CD14-positive monocyte (primary cell): ENCODE measurements at regions not wholly inside any gene's neighbourhood (a gene's known extent, or its start where the extent isn't known, plus 50 kb on each side); places are given as distances from the start of the nearest gene placed in this dataset.

ENCODE experiments used
- DNase-seq, 3 donors: peaks; one replicate each; pipeline ENCODE4 v3.0.0-alpha.2; 2011 to 2022
- H2AFZ ChIP-seq: 2 replicates; pipeline ENCODE4 v1.6.0; 2012; ENCODE audit warnings: mild to moderate bottlenecking, low read depth, low read length, inconsistent platforms; ENCODE audit not compliant: insufficient read depth, poor library complexity, severe bottlenecking
- H3K27ac ChIP-seq, 2 donors: 1 replicate in 1 of 2; 2 replicates in 1 of 2; pipeline ENCODE4 v1.5.1; 2012 to 2013; ENCODE audit warnings: low read length in 2 of 2, control low read depth in 1 of 2, inconsistent platforms in 1 of 2, low read depth in 1 of 2, mild to moderate bottlenecking in 1 of 2
- H3K27me3 ChIP-seq, 2 donors: one replicate each; pipeline versions ENCODE4 v1.6.0 to v1.6.1; 2011 to 2013; ENCODE audit warnings: low read length in 2 of 2; ENCODE audit not compliant: control insufficient read depth in 2 of 2, insufficient read depth in 2 of 2
- H3K36me3 ChIP-seq, 2 donors: replicated peaks in 1 of 2; 1 replicate in 1 of 2; 2 replicates in 1 of 2; pipeline versions ENCODE4 v1.5.1 to v1.6.1; 2012 to 2013; ENCODE audit warnings: low read length in 2 of 2, control low read depth in 1 of 2, inconsistent platforms in 1 of 2, mild to moderate bottlenecking in 1 of 2; ENCODE audit not compliant: insufficient read depth in 2 of 2, control insufficient read depth in 1 of 2
- H3K4me1 ChIP-seq, 2 donors: 1 replicate in 1 of 2; 2 replicates in 1 of 2; pipeline versions ENCODE4 v1.5.1 to v1.6.1; 2012 to 2013; ENCODE audit warnings: low read length in 2 of 2, control low read depth in 1 of 2, inconsistent platforms in 1 of 2, mild to moderate bottlenecking in 1 of 2, moderate library complexity in 1 of 2; ENCODE audit not compliant: insufficient read depth in 2 of 2, control insufficient read depth in 1 of 2
- H3K4me2 ChIP-seq: replicated peaks from 2 replicates; pipeline ENCODE3; 2012; ENCODE audit warnings: low read length, moderate library complexity, mild to moderate bottlenecking; ENCODE audit not compliant: poor library complexity, severe bottlenecking; ENCODE audit errors: extremely low read depth
- H3K4me3 ChIP-seq, 3 experiments: fragments of 200-600 bp in 1 of 3; sonication (generic) in 1 of 3; replicated peaks in 1 of 3; 1 replicate in 2 of 3; 2 replicates in 1 of 3; pipeline ENCODE4 v1.5.1; 2011 to 2013; ENCODE audit warnings: low read length in 3 of 3, mild to moderate bottlenecking in 3 of 3, control low read depth in 2 of 3, low read depth in 2 of 3, inconsistent platforms in 1 of 3, moderate library complexity in 1 of 3
- H3K79me2 ChIP-seq: 2 replicates; pipeline ENCODE4 v1.6.0; 2012; ENCODE audit warnings: mild to moderate bottlenecking, control low read depth, inconsistent platforms, low read length, moderate library complexity; ENCODE audit not compliant: insufficient read depth
- H3K9ac ChIP-seq: 2 replicates; pipeline ENCODE4 v1.6.0; 2017; ENCODE audit warnings: low read length, mild to moderate bottlenecking; ENCODE audit not compliant: insufficient read depth, poor library complexity, severe bottlenecking
- H3K9me3 ChIP-seq, 2 donors: replicated peaks in 1 of 2; 1 replicate in 1 of 2; 2 replicates in 1 of 2; pipeline versions ENCODE4 v1.5.1 to v1.6.1; 2012 to 2013; ENCODE audit warnings: low read length in 2 of 2, control low read depth in 1 of 2; ENCODE audit not compliant: control insufficient read depth in 1 of 2, insufficient read depth in 1 of 2
- H4K20me1 ChIP-seq: 2 replicates; pipeline ENCODE4 v1.6.0; 2012; ENCODE audit warnings: mild to moderate bottlenecking, low read length, control low read depth, moderate library complexity; ENCODE audit not compliant: insufficient read depth
- H3K27ac Mint-ChIP-seq, 7 donors: one replicate each; pipeline ENCODE4 v1.8.0; 2020; ENCODE audit warnings: mild to moderate bottlenecking in 7 of 7, mixed read lengths in 7 of 7, moderate library complexity in 6 of 7, inconsistent platforms in 2 of 7
- H3K27me3 Mint-ChIP-seq, 3 donors: one replicate each; pipeline ENCODE4 v1.8.0; 2021 to 2022; ENCODE audit warnings: low read depth in 3 of 3, mild to moderate bottlenecking in 3 of 3, mixed read lengths in 3 of 3, moderate library complexity in 3 of 3, inconsistent platforms in 1 of 3
- H3K36me3 Mint-ChIP-seq, 2 donors: one replicate each; pipeline ENCODE4 v1.8.0; 2020; ENCODE audit warnings: mixed read lengths in 2 of 2, inconsistent platforms in 1 of 2, mild to moderate bottlenecking in 1 of 2
- H3K4me1 Mint-ChIP-seq: one replicate; pipeline ENCODE4 v1.8.0; 2020; ENCODE audit warnings: mild to moderate bottlenecking, mixed read lengths
- H3K4me3 Mint-ChIP-seq, 2 donors: one replicate each; pipeline ENCODE4 v1.8.0; 2020; ENCODE audit warnings: mild to moderate bottlenecking in 2 of 2, mixed read lengths in 2 of 2, moderate library complexity in 1 of 2
- H3K9me3 Mint-ChIP-seq, 7 donors: one replicate each; pipeline ENCODE4 v1.8.0; 2020 to 2022; ENCODE audit warnings: mixed read lengths in 7 of 7, mild to moderate bottlenecking in 6 of 7, moderate library complexity in 6 of 7, inconsistent platforms in 2 of 7
- WGBS: methylation state at CpG from one replicate; pipeline ENCODE4 v1.1.5; 2013; ENCODE audit warnings: missing lambda C conversion rate; ENCODE audit not compliant: insufficient coverage; 5-methylcytosine and 5-hydroxymethylcytosine counted together
- intact Hi-C, 2 donors: fragments of 100-400 bp; cut with micrococcal nuclease; formaldehyde crosslinking; loops; one replicate each; pipeline versions ENCODE4 v1.15.0 to v1.15.1; 2023
- TF ChIP-seq, protein P1 (sequence below): fragments of 200-600 bp; IDR thresholded peaks from one replicate; pipeline ENCODE4 v1.8.0; 2022; ENCODE audit warnings: antibody characterized with exemption, mild to moderate bottlenecking

GRCh38 chr2:152234277-152234676 lies 58.7 kb upstream of the STAM2 start:
- Histone ChIP-seq H4K20me1 (no peaks in the 10 kb centered on the region), H3K79me2 (no peaks in the 10 kb centered on the region), H3K27ac (no peak overlapping the region), H3K4me1 (no peaks in the 10 kb centered on the region), H3K4me3 (no peak overlapping the region), H3K9me3 (peaks cover 0 to 4% of the 10 kb centered on the region in 2 donors), H3K9ac (no peak overlapping the region), H3K27me3 (no peaks in the 10 kb centered on the region), H3K36me3 (no peaks in the 10 kb centered on the region), H3K4me2 (no peak overlapping the region), H2AFZ (no peak overlapping the region)
- Mint-ChIP-seq H3K4me3 (no peak overlapping the region), H3K27me3 (peaks cover 0 to 1% (median 0%) of the 10 kb centered on the region in 3 donors), H3K36me3 (no peaks in the 10 kb centered on the region), H3K4me1 (no peaks in the 10 kb centered on the region), H3K9me3 (peaks cover 0 to 16% (median 4%) of the 10 kb centered on the region in 7 donors), H3K27ac (no peak overlapping the region)
- TF ChIP-seq, protein P1, sequence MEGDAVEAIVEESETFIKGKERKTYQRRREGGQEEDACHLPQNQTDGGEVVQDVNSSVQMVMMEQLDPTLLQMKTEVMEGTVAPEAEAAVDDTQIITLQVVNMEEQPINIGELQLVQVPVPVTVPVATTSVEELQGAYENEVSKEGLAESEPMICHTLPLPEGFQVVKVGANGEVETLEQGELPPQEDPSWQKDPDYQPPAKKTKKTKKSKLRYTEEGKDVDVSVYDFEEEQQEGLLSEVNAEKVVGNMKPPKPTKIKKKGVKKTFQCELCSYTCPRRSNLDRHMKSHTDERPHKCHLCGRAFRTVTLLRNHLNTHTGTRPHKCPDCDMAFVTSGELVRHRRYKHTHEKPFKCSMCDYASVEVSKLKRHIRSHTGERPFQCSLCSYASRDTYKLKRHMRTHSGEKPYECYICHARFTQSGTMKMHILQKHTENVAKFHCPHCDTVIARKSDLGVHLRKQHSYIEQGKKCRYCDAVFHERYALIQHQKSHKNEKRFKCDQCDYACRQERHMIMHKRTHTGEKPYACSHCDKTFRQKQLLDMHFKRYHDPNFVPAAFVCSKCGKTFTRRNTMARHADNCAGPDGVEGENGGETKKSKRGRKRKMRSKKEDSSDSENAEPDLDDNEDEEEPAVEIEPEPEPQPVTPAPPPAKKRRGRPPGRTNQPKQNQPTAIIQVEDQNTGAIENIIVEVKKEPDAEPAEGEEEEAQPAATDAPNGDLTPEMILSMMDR = no peak
- DNase-seq = no peak
- intact Hi-C loops = no loop called here

DNA sequence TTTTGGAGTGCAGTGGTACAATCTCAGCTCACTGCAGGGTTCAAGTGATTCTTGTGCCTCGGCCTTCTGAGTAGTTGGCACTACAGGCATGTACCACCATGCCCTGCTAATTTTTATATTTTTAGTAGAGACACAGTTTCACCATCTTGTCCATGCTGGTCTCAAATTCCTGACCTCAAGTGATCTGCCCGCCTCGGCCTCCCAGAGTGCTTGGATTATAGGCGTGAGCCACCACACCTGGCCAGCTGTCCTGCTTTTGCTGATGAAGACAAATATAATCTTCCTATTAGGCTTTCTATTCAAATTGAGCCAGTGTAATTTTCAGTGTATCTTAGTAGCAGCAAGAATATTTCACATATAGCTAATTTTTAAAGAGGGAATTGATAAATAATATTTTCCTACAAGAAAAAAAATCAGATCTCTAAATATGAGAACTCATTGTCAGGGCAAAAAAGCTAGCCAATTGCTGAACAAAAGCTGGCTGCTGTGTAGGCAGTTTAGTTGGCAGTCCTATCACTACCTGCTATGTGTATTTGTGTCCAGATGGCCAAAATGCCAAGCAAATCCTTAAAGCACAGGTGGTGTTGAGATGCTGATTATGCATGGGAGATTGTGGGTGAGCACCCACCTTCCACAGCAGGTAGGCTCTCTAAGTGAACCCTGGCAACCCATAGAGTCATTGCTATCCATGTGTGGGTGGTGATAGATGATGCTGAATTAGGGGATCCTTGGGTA lies 60.8 kb upstream of the STAM2 start:
- H3K4me1 Mint-ChIP-seq = no peaks in the 10 kb centered on the region
- Histone ChIP-seq H3K9ac (no peak overlapping the region), H3K9me3 (peaks cover 0 to 6% of the 10 kb centered on the region in 2 donors), H3K27me3 (no peaks in the 10 kb centered on the region), H3K4me1 (no peaks in the 10 kb centered on the region), H4K20me1 (no peaks in the 10 kb centered on the region), H2AFZ (no peak overlapping the region), H3K4me3 (no peak overlapping the region), H3K36me3 (no peaks in the 10 kb centered on the region), H3K79me2 (no peaks in the 10 kb centered on the region), H3K4me2 (no peak overlapping the region), H3K27ac (no peak overlapping the region)
- no peak overlapping the region for H3K27ac Mint-ChIP-seq
- peaks cover 7 to 24% (median 13%) of the 10 kb centered on the region in 7 donors for H3K9me3 Mint-ChIP-seq
- TF ChIP-seq, protein P1 = no peak
- no peaks in the 10 kb centered on the region for H3K36me3 Mint-ChIP-seq
- intact Hi-C loops = no loop called here
- H3K4me3 Mint-ChIP-seq = no peak overlapping the region
- no CpG with 5 or more reads among the region's 4 CpGs for WGBS
- H3K27me3 Mint-ChIP-seq = peaks cover 0 to 2% (median 1%) of the 10 kb centered on the region in 3 donors
- no peak for DNase-seq
